Stomach (tissue), 8 donors: ENCODE measurements at regions not wholly inside any gene's neighbourhood (a gene's known extent, or its start where the extent isn't known, plus 50 kb on each side); places are given as distances from the start of the nearest gene placed in this dataset.

Experiments
- DNase-seq, 2 donors: peaks; one replicate each; pipeline versions ENCODE4 v3.0.0 to v3.0.0-alpha.2; 2013 to 2019
- H3K27ac ChIP-seq, 5 donors: fragments of 200-600 bp in 4 of 5; sonication (generic) in 4 of 5; one replicate each; pipeline ENCODE4 v1.5.1; 2013 to 2019; ENCODE audit warnings: mild to moderate bottlenecking in 1 of 5, moderate library complexity in 1 of 5
- H3K27me3 ChIP-seq, 3 donors: fragments of 200-600 bp; sonication (generic); one replicate each; pipeline ENCODE4 v1.5.1; 2017 to 2019; ENCODE audit warnings: mixed run types in 1 of 3
- H3K36me3 ChIP-seq, 4 donors: fragments of 200-600 bp; sonication (generic); 1 replicate in 3 of 4; 2 replicates in 1 of 4; pipeline ENCODE4 v1.5.1; 2016 to 2019
- H3K4me1 ChIP-seq, 4 donors: fragments of 200-600 bp; sonication (generic); one replicate each; pipeline ENCODE4 v1.5.1; 2016 to 2019
- H3K4me3 ChIP-seq, 4 donors: fragments of 200-600 bp; sonication (generic) in 3 of 4; one replicate each; pipeline ENCODE4 v1.5.1; 2016 to 2019; ENCODE audit warnings: mild to moderate bottlenecking in 1 of 4
- H3K9me3 ChIP-seq, 4 donors: fragments of 200-600 bp; sonication (generic); one replicate each; pipeline ENCODE4 v1.5.1; 2016 to 2019
- CTCF ChIP-seq, 7 experiments: fragments of 450-650 bp in 4 of 7; fragments of 200-600 bp in 3 of 7; sonication (generic) in 3 of 7; IDR thresholded peaks; one replicate each; pipeline ENCODE4 v1.5.1; 2016 to 2019; ENCODE audit warnings: antibody characterized with exemption in 7 of 7, control low read depth in 2 of 7, mild to moderate bottlenecking in 1 of 7
- EP300 ChIP-seq: sonication (generic); formaldehyde crosslinking; IDR thresholded peaks from one replicate; pipeline ENCODE4 v1.6.1; 2017; ENCODE audit warnings: antibody characterized with exemption
- POLR2A ChIP-seq, 4 donors: fragments of 450-650 bp; IDR thresholded peaks; one replicate each; pipeline ENCODE4 v1.6.1; 2016; ENCODE audit warnings: antibody characterized with exemption in 4 of 4, control low read depth in 2 of 4, mild to moderate bottlenecking in 1 of 4, moderate library complexity in 1 of 4
- POLR2AphosphoS5 ChIP-seq, 3 donors: sonication (generic); formaldehyde crosslinking; IDR thresholded peaks; one replicate each; pipeline ENCODE4 v1.6.1; 2016; ENCODE audit warnings: antibody characterized with exemption in 3 of 3
- WGBS, 5 donors: extraction: QIAGEN DNeasy Blood & Tissue Kit in 3 of 5; methylation state at CpG; one replicate each; pipeline versions ENCODE4 v1.1.5 to v1.1.7; 2013 to 2018; 5-methylcytosine and 5-hydroxymethylcytosine counted together
- intact Hi-C: fragments of 100-400 bp; cut with DNase I; formaldehyde crosslinking; loops from one replicate; pipeline ENCODE4 v1.15.1; 2023; ENCODE audit warnings: low total_unique reads
- donor health status: healthy with polysubstance abuse.
- donor health status: Bipolar disorder and iron deficiency.
- donor health status: healthy.

- TF ChIP-seq POLR2A (IDR thresholded peaks at IDR 0.05) (no peak), CTCF (IDR thresholded peaks at IDR 0.05) (no peak), EP300 (no peak), POLR2AphosphoS5 (IDR thresholded peaks at IDR 0.05) (no peak)
- no peaks in the 10 kb centered on the region for H3K4me1 ChIP-seq
- H3K4me3 ChIP-seq, result no peak overlapping the region
- peaks cover 0 to 3% (median 0%) of the 10 kb centered on the region in 4 donors for H3K9me3 ChIP-seq
- no peak for DNase-seq
- H3K27ac ChIP-seq, result no peak overlapping the region
- intact Hi-C loops, result no loop called here
- WGBS, 5 donors, result 85 to 100% (median 90%) methylated on average over 3 of the region's 3 CpGs
- H3K36me3 ChIP-seq, result no peaks in the 10 kb centered on the region
- H3K27me3 ChIP-seq, result no peaks in the 10 kb centered on the region
Measured at GRCh38 chr7:140283472-140283871, 106.7 kb upstream of the KDM7A start.

DNA sequence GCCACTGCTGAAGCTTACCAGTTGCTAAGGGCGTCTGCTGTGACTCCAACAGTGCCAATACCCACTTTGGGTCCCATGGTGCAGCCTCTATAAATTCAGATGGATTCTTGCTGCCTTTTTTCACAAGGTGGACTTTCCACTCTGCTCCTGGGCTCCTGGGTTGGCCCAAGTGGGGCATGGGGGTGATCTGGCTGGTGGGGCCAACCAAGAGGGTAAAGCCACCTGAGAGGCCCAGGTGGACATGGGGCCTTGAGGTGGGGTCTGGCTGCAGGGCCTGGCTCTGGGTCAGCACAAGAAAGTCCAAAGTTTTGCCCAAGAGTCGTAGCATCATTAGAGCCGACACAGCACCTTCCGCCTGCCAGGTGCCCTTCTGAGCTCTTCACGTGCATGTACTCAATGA lies 105.2 kb upstream of the KDM7A start:
- no peaks in the 10 kb centered on the region for H3K4me1 ChIP-seq
- H3K4me3 ChIP-seq, result no peak overlapping the region
- TF ChIP-seq POLR2AphosphoS5 (IDR thresholded peaks at IDR 0.05) (no peak), CTCF (IDR thresholded peaks at IDR 0.05) (no peak), EP300 (no peak), POLR2A (IDR thresholded peaks at IDR 0.05) (no peak)
- H3K9me3 ChIP-seq, result peaks cover 0 to 3% (median 0%) of the 10 kb centered on the region in 4 donors
- intact Hi-C loops, result no loop called here
- no peaks in the 10 kb centered on the region for H3K36me3 ChIP-seq
- no peaks in the 10 kb centered on the region for H3K27me3 ChIP-seq
- H3K27ac ChIP-seq, result no peak overlapping the region
- 83 to 94% (median 90%) methylated on average over 5 of the region's 5 CpGs for WGBS, 5 donors
- DNase-seq, result no peak

- no peak overlapping the region for H3K27ac ChIP-seq
- WGBS, 5 donors, result 74 to 86% (median 78%) methylated on average over 3 of the region's 3 CpGs
- intact Hi-C loops, result no loop called here
- peaks cover 0 to 3% (median 0%) of the 10 kb centered on the region in 4 donors for H3K9me3 ChIP-seq
- no peak for TF ChIP-seq CTCF (IDR thresholded peaks at IDR 0.05)
- no peak for TF ChIP-seq EP300
- TF ChIP-seq POLR2A (IDR thresholded peaks at IDR 0.05), result no peak
- no peak for TF ChIP-seq POLR2AphosphoS5 (IDR thresholded peaks at IDR 0.05)
- no peak for DNase-seq
- H3K36me3 ChIP-seq, result no peaks in the 10 kb centered on the region
- H3K4me1 ChIP-seq, result no peaks in the 10 kb centered on the region
- H3K27me3 ChIP-seq, result no peaks in the 10 kb centered on the region
- no peak overlapping the region for H3K4me3 ChIP-seq
Measured at GRCh38 chr7:140281255-140281654, 104.5 kb upstream of the KDM7A start.

GRCh38 chr7:140276001-140276400 lies 99.2 kb upstream of the KDM7A start:
- Histone ChIP-seq H3K4me1 (peaks cover 0 to 9% (median 3%) of the 10 kb centered on the region in 4 donors), H3K9me3 (no peaks in the 10 kb centered on the region), H3K27me3 (no peaks in the 10 kb centered on the region), H3K27ac (no peak overlapping the region), H3K4me3 (no peak overlapping the region), H3K36me3 (no peaks in the 10 kb centered on the region)
- WGBS, 5 donors, result 40 to 67% (median 60%) methylated on average over 5 of the region's 5 CpGs
- intact Hi-C loops, result no loop called here
- DNase-seq, result no peak
- TF ChIP-seq EP300 (no peak), CTCF (IDR thresholded peaks at IDR 0.05) (no peak), POLR2A (IDR thresholded peaks at IDR 0.05) (no peak), POLR2AphosphoS5 (IDR thresholded peaks at IDR 0.05) (no peak)
